IPS-15b (cell line): ENCODE measurements at regions not wholly inside any gene's neighbourhood (a gene's known extent, or its start where the extent isn't known, plus 50 kb on each side); places are given as distances from the start of the nearest gene placed in this dataset.

ENCODE experiments used
- H3K27me3 ChIP-seq: one replicate; pipeline ENCODE4 v1.6.1; 2013; ENCODE audit warnings: low read length; ENCODE audit not compliant: control insufficient read depth, insufficient read depth
- H3K36me3 ChIP-seq: one replicate; pipeline ENCODE4 v1.6.1; 2013; ENCODE audit warnings: low read length; ENCODE audit not compliant: control insufficient read depth, insufficient read depth
- H3K4me1 ChIP-seq: one replicate; pipeline ENCODE4 v1.6.1; 2013; ENCODE audit warnings: mild to moderate bottlenecking, low read length; ENCODE audit not compliant: control insufficient read depth, insufficient read depth
- H3K4me3 ChIP-seq: one replicate; pipeline ENCODE4 v1.5.1; 2013; ENCODE audit warnings: low read depth, low read length
- H3K9ac ChIP-seq: one replicate; pipeline ENCODE4 v1.6.1; 2013; ENCODE audit warnings: low read depth, mild to moderate bottlenecking, low read length
- H3K9me3 ChIP-seq: one replicate; pipeline ENCODE4 v1.6.1; 2013; ENCODE audit warnings: mild to moderate bottlenecking, low read length; ENCODE audit not compliant: control insufficient read depth, insufficient read depth

- no peak overlapping the region for H3K9ac ChIP-seq
- no peak overlapping the region for H3K4me3 ChIP-seq
- H3K36me3 ChIP-seq, result no peaks in the 10 kb centered on the region
- peaks cover 14% of the 10 kb centered on the region for H3K4me1 ChIP-seq
- no peaks in the 10 kb centered on the region for H3K27me3 ChIP-seq
- no peaks in the 10 kb centered on the region for H3K9me3 ChIP-seq
Observed at GRCh38 chr15:62887113-62887570, 155.4 kb upstream of the TPM1 start.

DNA sequence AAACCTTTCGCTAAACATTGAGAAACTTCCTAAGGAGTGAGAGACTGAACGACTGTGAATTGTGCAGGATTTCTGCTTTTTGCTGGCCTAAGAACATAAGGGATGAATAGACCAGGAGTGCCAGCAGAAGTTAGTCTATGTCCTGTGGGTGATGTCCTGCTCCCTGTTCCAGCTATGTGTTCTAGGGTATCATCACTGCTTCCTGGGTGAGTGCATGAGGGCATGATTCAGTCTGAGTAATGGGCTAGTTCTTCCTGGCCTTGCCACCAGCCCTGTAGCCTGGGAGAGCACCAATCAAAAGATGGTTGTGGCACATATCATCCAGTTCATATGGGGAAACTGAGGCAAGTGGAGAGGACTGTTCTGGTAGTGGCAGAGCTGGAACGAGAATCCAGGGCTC, 153.9 kb upstream of the TPM1 start:
- H3K36me3 ChIP-seq, result no peaks in the 10 kb centered on the region
- no peaks in the 10 kb centered on the region for H3K9me3 ChIP-seq
- H3K4me3 ChIP-seq, result no peak overlapping the region
- no peaks in the 10 kb centered on the region for H3K27me3 ChIP-seq
- H3K4me1 ChIP-seq, result peaks cover 14% of the 10 kb centered on the region
- no peak overlapping the region for H3K9ac ChIP-seq

- Histone ChIP-seq H3K27me3 (no peaks in the 10 kb centered on the region), H3K9me3 (no peaks in the 10 kb centered on the region), H3K4me3 (no peak overlapping the region), H3K4me1 (peaks cover 11% of the 10 kb centered on the region), H3K9ac (no peak overlapping the region), H3K36me3 (no peaks in the 10 kb centered on the region)
Observed at GRCh38 chr15:62889141-62889661, 153.3 kb upstream of the TPM1 start.

DNA sequence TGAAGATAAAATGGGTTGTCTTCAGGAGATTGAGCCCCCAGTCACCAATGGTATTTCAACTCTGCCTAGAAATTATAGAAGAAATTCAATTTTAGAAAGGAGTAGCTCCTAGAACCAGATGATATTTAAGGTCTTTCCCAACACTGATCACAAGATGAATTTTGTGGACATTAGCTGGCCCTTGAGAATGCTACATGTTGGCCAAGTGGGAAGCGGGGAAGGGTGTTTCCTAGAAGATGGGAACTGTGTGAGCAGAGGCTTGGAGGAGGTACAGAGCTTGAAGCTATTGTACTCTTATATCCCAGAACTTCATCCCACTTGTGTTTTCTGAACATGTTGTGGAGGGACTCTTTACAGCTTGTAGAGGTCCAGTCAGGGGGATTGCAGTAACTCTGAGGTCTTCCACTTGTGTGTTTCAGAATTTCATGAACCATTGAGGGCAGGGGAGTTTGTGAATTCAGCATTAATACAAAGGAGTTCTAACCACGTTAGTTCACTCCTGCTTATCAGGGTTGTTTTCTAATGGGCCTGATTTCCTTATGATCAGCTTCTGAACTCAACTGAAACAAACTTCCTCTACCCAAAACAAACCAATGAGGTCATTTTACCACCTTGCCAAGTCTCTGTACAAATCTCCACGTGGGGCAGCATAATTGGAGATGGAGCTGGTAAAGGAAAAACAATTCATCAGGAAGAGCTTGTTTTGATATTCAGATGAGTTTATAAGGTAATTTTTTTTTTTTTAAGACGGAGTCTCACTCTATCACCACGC, 152.6 kb upstream of the TPM1 start:
- H3K4me3 ChIP-seq, result no peak overlapping the region
- peaks cover 11% of the 10 kb centered on the region for H3K4me1 ChIP-seq
- H3K27me3 ChIP-seq, result no peaks in the 10 kb centered on the region
- H3K9me3 ChIP-seq, result no peaks in the 10 kb centered on the region
- no peak overlapping the region for H3K9ac ChIP-seq
- H3K36me3 ChIP-seq, result no peaks in the 10 kb centered on the region

GRCh38 chr15:62894322-62895085, 148.0 kb upstream of the TPM1 start:
- Histone ChIP-seq H3K9me3 (no peaks in the 10 kb centered on the region), H3K4me1 (peaks cover 17% of the 10 kb centered on the region), H3K36me3 (no peaks in the 10 kb centered on the region), H3K9ac (no peak overlapping the region), H3K4me3 (no peak overlapping the region), H3K27me3 (no peaks in the 10 kb centered on the region)

GRCh38 chr15:62895139-62895866, 147.2 kb upstream of the TPM1 start:
- no peak overlapping the region for H3K9ac ChIP-seq
- no peaks in the 10 kb centered on the region for H3K9me3 ChIP-seq
- H3K27me3 ChIP-seq, result no peaks in the 10 kb centered on the region
- H3K4me1 ChIP-seq, result peaks cover 17% of the 10 kb centered on the region
- H3K4me3 ChIP-seq, result no peak overlapping the region
- no peaks in the 10 kb centered on the region for H3K36me3 ChIP-seq

DNA sequence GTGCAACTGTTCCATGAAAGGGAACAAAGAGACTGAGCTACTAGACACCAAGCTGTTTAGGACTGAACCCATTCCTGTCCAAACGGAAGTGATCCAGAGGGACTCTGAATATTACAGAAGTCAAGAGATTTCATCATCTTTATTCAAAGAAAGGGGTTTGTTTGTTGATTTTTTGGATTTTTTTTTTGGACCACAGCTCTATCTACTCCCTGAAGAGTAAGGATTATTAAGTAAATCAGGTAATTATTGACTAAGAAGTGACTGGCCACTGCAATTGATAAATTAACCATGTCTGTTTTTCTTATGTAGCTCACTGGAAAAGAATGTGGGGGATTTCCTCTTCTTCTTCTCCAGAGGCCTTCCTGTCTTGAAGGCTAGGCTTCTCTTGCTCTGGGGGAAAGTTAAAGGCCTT, 146.6 kb upstream of the TPM1 start:
- no peaks in the 10 kb centered on the region for H3K27me3 ChIP-seq
- H3K9me3 ChIP-seq, result no peaks in the 10 kb centered on the region
- peaks cover 17% of the 10 kb centered on the region for H3K4me1 ChIP-seq
- no peak overlapping the region for H3K4me3 ChIP-seq
- H3K36me3 ChIP-seq, result no peaks in the 10 kb centered on the region
- no peak overlapping the region for H3K9ac ChIP-seq

DNA sequence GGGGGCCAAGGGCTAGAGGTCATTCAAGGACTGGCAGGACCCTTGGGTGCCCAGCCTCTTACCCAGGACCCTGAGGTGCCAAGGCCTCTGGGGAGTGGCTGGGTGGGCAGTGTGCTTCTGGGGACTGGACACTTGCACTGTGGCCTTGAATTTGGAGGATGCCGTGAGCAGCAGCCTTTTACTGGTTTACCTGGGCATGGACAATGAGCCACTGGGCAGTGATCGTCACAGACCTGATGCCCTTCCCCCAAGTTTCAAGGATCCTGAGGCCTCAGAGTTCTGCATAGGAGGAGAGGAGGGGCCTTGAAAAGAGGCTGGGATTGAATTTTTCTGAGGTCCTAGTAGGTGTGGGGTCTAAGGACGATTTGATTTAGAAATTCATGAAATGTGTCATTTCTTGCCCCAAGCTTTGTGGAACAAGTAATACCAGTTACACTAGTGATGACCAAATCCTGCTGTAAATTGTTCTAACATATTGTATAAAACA, 146.1 kb upstream of the TPM1 start:
- H3K36me3 ChIP-seq, result no peaks in the 10 kb centered on the region
- H3K4me1 ChIP-seq, result peaks cover 17% of the 10 kb centered on the region
- H3K27me3 ChIP-seq, result no peaks in the 10 kb centered on the region
- H3K4me3 ChIP-seq, result no peak overlapping the region
- H3K9me3 ChIP-seq, result no peaks in the 10 kb centered on the region
- no peak overlapping the region for H3K9ac ChIP-seq

- Histone ChIP-seq H3K4me3 (no peak overlapping the region), H3K9ac (no peak overlapping the region), H3K36me3 (no peaks in the 10 kb centered on the region), H3K4me1 (peaks cover 17% of the 10 kb centered on the region), H3K9me3 (no peaks in the 10 kb centered on the region), H3K27me3 (no peaks in the 10 kb centered on the region)
Observed at GRCh38 chr15:62896969-62897486, 145.5 kb upstream of the TPM1 start.

DNA sequence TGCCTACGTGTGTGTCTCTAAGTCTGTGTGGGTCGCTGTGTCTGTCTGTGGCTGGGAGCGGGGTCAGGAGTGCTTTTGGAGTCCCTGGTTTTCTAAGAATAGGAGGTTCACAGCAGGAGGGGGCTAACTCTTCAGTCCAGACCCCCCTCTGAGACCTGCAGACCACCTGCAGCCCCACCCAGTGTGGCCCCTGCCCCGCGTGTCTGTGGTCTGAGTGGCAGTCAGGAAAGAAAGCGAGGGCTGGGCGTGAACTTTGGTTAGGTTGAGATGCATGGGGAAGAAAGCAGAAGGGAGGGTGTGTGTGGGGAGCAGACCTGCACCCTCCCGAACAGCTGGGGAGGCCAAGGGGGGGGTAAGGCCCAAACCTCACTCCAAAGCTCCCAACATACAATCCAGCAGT, 144.9 kb upstream of the TPM1 start:
- no peaks in the 10 kb centered on the region for H3K36me3 ChIP-seq
- H3K9ac ChIP-seq, result no peak overlapping the region
- no peaks in the 10 kb centered on the region for H3K9me3 ChIP-seq
- no peaks in the 10 kb centered on the region for H3K27me3 ChIP-seq
- no peak overlapping the region for H3K4me3 ChIP-seq
- H3K4me1 ChIP-seq, result peaks cover 17% of the 10 kb centered on the region

DNA sequence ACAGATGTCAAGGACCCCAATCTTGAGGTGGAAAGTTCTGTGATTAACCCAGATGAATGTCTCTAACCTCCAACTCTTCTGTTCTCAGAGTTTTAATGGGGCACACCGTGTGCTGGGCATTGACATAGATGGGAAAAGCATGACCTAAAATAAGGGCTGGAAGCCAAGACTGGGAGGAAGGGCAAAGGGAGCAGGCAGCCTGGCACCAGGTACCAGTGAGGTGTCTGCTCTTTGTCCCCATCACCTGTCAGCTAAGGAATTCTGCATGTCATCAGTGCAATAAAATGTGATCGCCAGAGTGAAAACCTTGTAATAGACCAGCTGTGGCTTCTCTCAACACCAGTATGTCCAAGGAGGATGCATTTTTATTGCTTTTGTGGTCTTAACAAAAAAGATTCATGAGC, 143.5 kb upstream of the TPM1 start:
- no peak overlapping the region for H3K4me3 ChIP-seq

More for the DNA sequence above, 143.5 kb upstream of the TPM1 start:
- Histone ChIP-seq H3K36me3 (no peaks in the 10 kb centered on the region), H3K27me3 (no peaks in the 10 kb centered on the region), H3K9me3 (no peaks in the 10 kb centered on the region), H3K9ac (no peak overlapping the region), H3K4me1 (peaks cover 17% of the 10 kb centered on the region)
